Upper lobe of left lung (tissue), 6 donors: ENCODE measurements at regions not wholly inside any gene's neighbourhood (a gene's known extent, or its start where the extent isn't known, plus 50 kb on each side); places are given as distances from the start of the nearest gene placed in this dataset.

Experiments
- ATAC-seq, 2 donors: fragments of 200-7000 bp; cut with Tn5 transposase; one replicate each; pipeline ENCODE4 v1.9.1; 2022; ENCODE audit warnings: mild to moderate bottlenecking in 2 of 2, moderate library complexity in 2 of 2; ENCODE audit not compliant: low FRiP score in 2 of 2
- DNase-seq, 2 donors: peaks; one replicate each; pipeline ENCODE4 v3.0.0-alpha.2; 2019 to 2020
- H3K27ac ChIP-seq, 4 donors: fragments of 200-600 bp; sonication (generic); one replicate each; pipeline ENCODE4 v1.5.1; 2016 to 2019
- H3K27me3 ChIP-seq, 4 donors: fragments of 200-600 bp; sonication (generic); one replicate each; pipeline ENCODE4 v1.5.1; 2017 to 2019
- H3K36me3 ChIP-seq, 4 donors: fragments of 200-600 bp; sonication (generic); one replicate each; pipeline ENCODE4 v1.5.1; 2016 to 2019
- H3K4me1 ChIP-seq, 4 donors: fragments of 200-600 bp; sonication (generic); one replicate each; pipeline ENCODE4 v1.5.1; 2018 to 2019
- H3K4me3 ChIP-seq, 4 donors: fragments of 200-600 bp; sonication (generic); one replicate each; pipeline ENCODE4 v1.5.1; 2017 to 2019; ENCODE audit warnings: mild to moderate bottlenecking in 2 of 4, moderate library complexity in 1 of 4
- H3K9me3 ChIP-seq, 4 donors: fragments of 200-600 bp; sonication (generic); one replicate each; pipeline ENCODE4 v1.5.1; 2018 to 2019
- EP300 ChIP-seq, 4 donors: sonication (generic); formaldehyde crosslinking; IDR thresholded peaks; one replicate each; pipeline ENCODE4 v1.5.1; 2017; ENCODE audit warnings: antibody characterized with exemption in 4 of 4, control low read depth in 2 of 4
- POLR2A ChIP-seq, 4 donors: fragments of 450-650 bp; IDR thresholded peaks; one replicate each; pipeline ENCODE4 v1.5.1; 2016 to 2017; ENCODE audit warnings: antibody characterized with exemption in 4 of 4, mild to moderate bottlenecking in 2 of 4
- POLR2AphosphoS5 ChIP-seq, 2 donors: sonication (generic); formaldehyde crosslinking; IDR thresholded peaks; one replicate each; pipeline ENCODE4 v1.5.1; 2017; ENCODE audit warnings: antibody characterized with exemption in 2 of 2
- WGBS, 2 donors: methylation state at CpG; one replicate each; pipeline ENCODE4 v1.1.5; 2017 to 2018; 5-methylcytosine and 5-hydroxymethylcytosine counted together
- TF ChIP-seq, protein P1 (sequence below), 6 experiments: fragments of 450-650 bp in 4 of 6; fragments of 200-600 bp in 2 of 6; sonication (generic) in 2 of 6; IDR thresholded peaks; one replicate each; pipeline ENCODE4 v1.5.1; 2016 to 2019; ENCODE audit warnings: antibody characterized with exemption in 6 of 6
- donor health status: DM: no; HTN: no; CAD: no; lungs with moderate emphysema.
- donor health status: DM: no; HTN: yes; CAD: no; lungs with severe emphysema.

DNA sequence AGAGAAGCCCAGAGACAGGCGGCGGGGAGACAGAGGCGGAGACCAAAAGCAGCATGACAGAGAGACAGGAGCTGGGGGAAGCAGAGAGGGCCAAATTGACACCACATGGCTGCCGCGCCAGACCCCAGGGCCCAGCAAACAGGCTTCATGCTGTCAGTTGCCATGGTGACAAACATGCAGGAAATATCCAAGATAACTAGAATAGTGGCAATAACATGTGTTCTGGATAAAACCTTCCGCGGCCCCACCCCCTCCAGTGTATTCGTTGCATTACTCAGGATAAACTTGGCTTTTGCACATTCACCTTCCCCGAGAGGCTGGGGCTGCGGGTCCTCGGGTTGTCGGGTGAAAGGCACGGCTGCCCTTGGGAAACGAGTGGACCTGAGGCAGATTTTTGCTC is 49.9 kb upstream of the CDON start:
- WGBS, 2 donors = 79 to 80% methylated on average over 14 of the region's 14 CpGs
- Histone ChIP-seq H3K27ac (peak overlapping the region in 2 of 4 donors; percentile 67 to 85), H3K4me3 (no peak overlapping the region), H3K4me1 (peaks cover 25 to 39% (median 34%) of the 10 kb centered on the region in 4 donors), H3K9me3 (no peaks in the 10 kb centered on the region), H3K36me3 (no peaks in the 10 kb centered on the region), H3K27me3 (no peaks in the 10 kb centered on the region)
- DNase-seq (no peak), ATAC-seq (peak in 1 of 2 donors; percentile 40)
- TF ChIP-seq POLR2AphosphoS5 (IDR thresholded peaks at IDR 0.05) (no peak), EP300 (IDR thresholded peaks at IDR 0.05) (no peak), POLR2A (IDR thresholded peaks at IDR 0.05) (no peak)
- TF ChIP-seq, protein P1, sequence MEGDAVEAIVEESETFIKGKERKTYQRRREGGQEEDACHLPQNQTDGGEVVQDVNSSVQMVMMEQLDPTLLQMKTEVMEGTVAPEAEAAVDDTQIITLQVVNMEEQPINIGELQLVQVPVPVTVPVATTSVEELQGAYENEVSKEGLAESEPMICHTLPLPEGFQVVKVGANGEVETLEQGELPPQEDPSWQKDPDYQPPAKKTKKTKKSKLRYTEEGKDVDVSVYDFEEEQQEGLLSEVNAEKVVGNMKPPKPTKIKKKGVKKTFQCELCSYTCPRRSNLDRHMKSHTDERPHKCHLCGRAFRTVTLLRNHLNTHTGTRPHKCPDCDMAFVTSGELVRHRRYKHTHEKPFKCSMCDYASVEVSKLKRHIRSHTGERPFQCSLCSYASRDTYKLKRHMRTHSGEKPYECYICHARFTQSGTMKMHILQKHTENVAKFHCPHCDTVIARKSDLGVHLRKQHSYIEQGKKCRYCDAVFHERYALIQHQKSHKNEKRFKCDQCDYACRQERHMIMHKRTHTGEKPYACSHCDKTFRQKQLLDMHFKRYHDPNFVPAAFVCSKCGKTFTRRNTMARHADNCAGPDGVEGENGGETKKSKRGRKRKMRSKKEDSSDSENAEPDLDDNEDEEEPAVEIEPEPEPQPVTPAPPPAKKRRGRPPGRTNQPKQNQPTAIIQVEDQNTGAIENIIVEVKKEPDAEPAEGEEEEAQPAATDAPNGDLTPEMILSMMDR (IDR thresholded peaks at IDR 0.05) = no peak
